Thymus (tissue), 11 donors: ENCODE measurements at regions not wholly inside any gene's neighbourhood (a gene's known extent, or its start where the extent isn't known, plus 50 kb on each side); places are given as distances from the start of the nearest gene placed in this dataset.

Experiments
- DNase-seq, 9 donors: peaks; one replicate each; pipeline ENCODE4 v3.0.0-alpha.2; 2013; ENCODE audit warnings: low spot score in 9 of 9, low read depth in 6 of 9, missing footprints in 1 of 9
- H3K27ac ChIP-seq, 2 donors: one replicate each; pipeline ENCODE4 v1.5.1; 2013; ENCODE audit warnings: control low read depth in 1 of 2, low read depth in 1 of 2, low read length in 1 of 2, mild to moderate bottlenecking in 1 of 2, moderate library complexity in 1 of 2
- H3K27me3 ChIP-seq, 2 donors: one replicate each; pipeline ENCODE4 v1.5.1; 2013; ENCODE audit warnings: low read length in 1 of 2; ENCODE audit not compliant: control insufficient read depth in 2 of 2, insufficient read depth in 1 of 2
- H3K36me3 ChIP-seq, 2 donors: one replicate each; pipeline ENCODE4 v1.5.1; 2013; ENCODE audit warnings: low read length in 1 of 2, mild to moderate bottlenecking in 1 of 2, moderate library complexity in 1 of 2; ENCODE audit not compliant: control insufficient read depth in 2 of 2, insufficient read depth in 2 of 2
- H3K4me1 ChIP-seq, 2 donors: one replicate each; pipeline ENCODE4 v1.5.1; 2013; ENCODE audit warnings: low read length in 2 of 2; ENCODE audit not compliant: control insufficient read depth in 2 of 2, insufficient read depth in 2 of 2
- H3K4me3 ChIP-seq, 2 donors: one replicate each; pipeline ENCODE4 v1.5.1; 2013; ENCODE audit warnings: low read length in 2 of 2, control low read depth in 1 of 2, mild to moderate bottlenecking in 1 of 2
- H3K9me3 ChIP-seq, 2 donors: one replicate each; pipeline ENCODE4 v1.5.1; 2013; ENCODE audit warnings: low read length in 1 of 2, mild to moderate bottlenecking in 1 of 2; ENCODE audit not compliant: control insufficient read depth in 2 of 2, insufficient read depth in 1 of 2
- WGBS: extraction: QIAGEN DNeasy Blood & Tissue Kit; methylation state at CpG from one replicate; pipeline ENCODE4 v1.1.7; 2013; 5-methylcytosine and 5-hydroxymethylcytosine counted together
- donor health status: healthy.

DNA sequence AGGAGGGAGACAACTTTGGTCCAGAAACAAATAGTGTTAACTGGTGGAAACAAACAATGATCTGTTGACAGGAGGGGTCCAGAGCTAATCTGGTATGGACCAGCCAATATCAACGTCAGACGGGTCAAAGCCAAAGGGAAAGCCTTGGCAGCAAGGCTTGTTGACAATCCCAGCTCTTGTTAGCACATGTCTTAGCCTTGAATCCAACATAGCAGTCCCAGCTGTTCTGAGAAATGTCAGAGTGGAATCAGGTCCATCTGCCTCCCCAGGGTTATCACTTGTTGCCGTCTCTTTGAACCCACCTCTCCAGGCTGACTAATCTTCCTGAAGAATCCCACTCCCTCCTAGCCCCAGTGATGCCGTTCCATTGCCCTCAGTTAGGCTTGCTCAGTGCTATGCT lies 404.6 kb upstream of the MCTP2 start:
- H3K4me3 ChIP-seq = no peak overlapping the region
- no peak overlapping the region for H3K27ac ChIP-seq
- no peaks in the 10 kb centered on the region for H3K36me3 ChIP-seq
- 94% methylated on average over 4 of the region's 4 CpGs for WGBS
- no peaks in the 10 kb centered on the region for H3K27me3 ChIP-seq
- H3K9me3 ChIP-seq = no peaks in the 10 kb centered on the region
- no peaks in the 10 kb centered on the region for H3K4me1 ChIP-seq
- no peak for DNase-seq

DNA sequence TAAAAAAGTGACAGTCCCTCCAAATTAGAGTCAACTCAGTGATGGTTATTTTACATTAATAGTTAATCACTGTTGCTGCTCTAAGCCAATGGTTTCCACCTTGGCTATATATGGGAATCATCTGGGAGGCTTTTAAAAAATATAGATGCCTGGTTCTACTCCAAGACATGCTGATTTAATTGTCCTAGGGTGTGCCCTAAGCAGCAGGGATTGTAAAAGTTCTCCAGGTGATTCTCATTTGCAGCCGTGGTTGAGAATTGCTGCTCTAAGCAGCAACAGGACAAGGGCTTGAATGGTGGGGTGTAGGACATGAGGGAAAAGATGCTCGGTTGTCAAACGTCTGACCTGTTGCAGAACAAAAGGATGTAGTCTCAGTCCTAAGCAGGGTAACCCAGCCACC lies 405.1 kb upstream of the MCTP2 start:
- 97% methylated on average over 3 of the region's 3 CpGs for WGBS
- DNase-seq = no peak
- Histone ChIP-seq H3K27ac (no peak overlapping the region), H3K4me3 (no peak overlapping the region), H3K9me3 (no peaks in the 10 kb centered on the region), H3K36me3 (no peaks in the 10 kb centered on the region), H3K27me3 (no peaks in the 10 kb centered on the region), H3K4me1 (no peaks in the 10 kb centered on the region)

GRCh38 chr15:93825682-93826081 lies 405.7 kb upstream of the MCTP2 start:
- H3K4me1 ChIP-seq = no peaks in the 10 kb centered on the region
- H3K27me3 ChIP-seq = no peaks in the 10 kb centered on the region
- no peaks in the 10 kb centered on the region for H3K36me3 ChIP-seq
- DNase-seq = no peak
- 50% methylated on average over 4 of the region's 4 CpGs for WGBS
- H3K4me3 ChIP-seq = no peak overlapping the region
- H3K9me3 ChIP-seq = no peaks in the 10 kb centered on the region
- no peak overlapping the region for H3K27ac ChIP-seq

DNA sequence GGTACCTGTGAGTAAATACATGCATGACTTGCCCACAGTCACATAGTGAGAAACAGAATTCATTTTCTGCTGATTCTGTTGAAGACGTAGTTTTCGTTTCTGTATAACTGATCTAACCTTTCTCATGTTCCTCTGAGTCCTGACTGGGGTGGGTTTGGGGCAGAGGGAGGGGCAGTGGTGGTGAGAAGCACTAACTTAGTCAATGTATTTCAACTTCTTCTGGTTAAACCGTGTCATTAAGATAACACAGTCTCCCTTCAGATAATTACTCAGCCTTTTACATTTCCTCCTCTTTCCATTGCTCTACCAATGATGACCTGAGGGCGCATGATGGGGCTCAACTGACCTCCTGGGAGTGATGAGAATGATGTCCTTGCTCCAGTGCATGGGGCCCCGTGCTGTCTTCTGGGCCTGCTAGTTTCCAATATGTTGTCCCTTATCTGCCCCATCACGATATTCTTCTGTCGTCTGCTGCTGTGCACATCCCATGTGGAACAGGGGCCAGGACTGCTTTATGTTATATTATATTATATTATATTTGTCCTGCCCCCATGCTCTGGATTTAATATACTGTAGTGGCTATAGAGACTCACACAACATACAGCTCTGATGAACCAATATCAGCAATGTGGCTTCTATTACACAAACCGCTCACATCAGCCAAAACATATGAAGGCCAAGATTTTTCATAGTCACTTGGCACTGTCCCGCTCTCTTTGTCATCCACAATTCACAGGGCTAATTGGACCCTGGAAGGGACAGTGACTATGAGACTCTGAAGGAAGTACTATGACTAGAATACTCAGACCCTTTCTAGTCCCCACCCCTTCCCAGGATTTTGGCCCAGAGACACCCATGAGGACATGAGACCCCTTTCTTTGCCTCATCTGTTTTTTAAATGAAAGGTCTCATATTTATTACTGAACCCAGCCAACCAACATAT lies 407.1 kb upstream of the MCTP2 start:
- H3K9me3 ChIP-seq = no peaks in the 10 kb centered on the region
- H3K27me3 ChIP-seq = no peaks in the 10 kb centered on the region
- WGBS = 91% methylated on average over 9 of the region's 9 CpGs
- no peak overlapping the region for H3K4me3 ChIP-seq
- H3K36me3 ChIP-seq = no peaks in the 10 kb centered on the region
- no peaks in the 10 kb centered on the region for H3K4me1 ChIP-seq
- no peak for DNase-seq
- H3K27ac ChIP-seq = no peak overlapping the region

- Histone ChIP-seq H3K9me3 (no peaks in the 10 kb centered on the region), H3K27me3 (no peaks in the 10 kb centered on the region), H3K36me3 (no peaks in the 10 kb centered on the region), H3K27ac (no peak overlapping the region), H3K4me3 (no peak overlapping the region), H3K4me1 (no peaks in the 10 kb centered on the region)
- 96% methylated on average over 4 of the region's 4 CpGs for WGBS
- no peak for DNase-seq
Observed at GRCh38 chr15:93820566-93820965, 410.8 kb upstream of the MCTP2 start.

- no peaks in the 10 kb centered on the region for H3K27me3 ChIP-seq
- H3K36me3 ChIP-seq = no peaks in the 10 kb centered on the region
- no peak overlapping the region for H3K27ac ChIP-seq
- no peaks in the 10 kb centered on the region for H3K4me1 ChIP-seq
- DNase-seq = no peak
- no peak overlapping the region for H3K4me3 ChIP-seq
- WGBS = 88% methylated on average over 4 of the region's 4 CpGs
- no peaks in the 10 kb centered on the region for H3K9me3 ChIP-seq
Observed at GRCh38 chr15:93819826-93820225, 411.5 kb upstream of the MCTP2 start.

DNA sequence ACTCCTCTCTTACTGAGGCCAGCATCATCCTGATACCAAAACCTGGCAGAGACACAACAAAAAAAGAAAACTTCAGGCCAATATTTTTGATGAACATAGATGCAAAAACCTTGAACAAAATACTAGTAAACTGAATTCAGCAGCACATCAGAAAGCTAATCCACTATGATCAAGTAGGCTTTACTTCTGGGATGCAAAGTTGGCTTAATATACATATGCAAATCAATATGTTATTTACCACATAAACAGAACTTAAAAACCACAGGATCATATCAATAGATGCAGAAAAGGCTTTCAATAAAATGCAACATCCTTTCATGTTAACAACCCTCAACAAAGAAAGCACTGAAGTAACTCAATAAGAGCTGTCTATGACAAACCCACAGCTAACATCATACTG lies 414.5 kb upstream of the MCTP2 start:
- no peaks in the 10 kb centered on the region for H3K9me3 ChIP-seq
- no peaks in the 10 kb centered on the region for H3K27me3 ChIP-seq
- H3K4me3 ChIP-seq = no peak overlapping the region
- H3K27ac ChIP-seq = no peak overlapping the region
- no peaks in the 10 kb centered on the region for H3K4me1 ChIP-seq
- DNase-seq = no peak
- no peaks in the 10 kb centered on the region for H3K36me3 ChIP-seq

- no peaks in the 10 kb centered on the region for H3K27me3 ChIP-seq
- H3K9me3 ChIP-seq = no peaks in the 10 kb centered on the region
- no peaks in the 10 kb centered on the region for H3K4me1 ChIP-seq
- H3K4me3 ChIP-seq = no peak overlapping the region
- no peak for DNase-seq
- H3K36me3 ChIP-seq = no peaks in the 10 kb centered on the region
- whole genome bisulfite sequencing = 85% methylated on average over 5 of the region's 5 CpGs
- no peak overlapping the region for H3K27ac ChIP-seq
Observed at GRCh38 chr15:93811305-93811704, 420.1 kb upstream of the MCTP2 start.

- Histone ChIP-seq H3K27me3 (no peaks in the 10 kb centered on the region), H3K36me3 (no peaks in the 10 kb centered on the region), H3K9me3 (no peaks in the 10 kb centered on the region), H3K4me1 (no peaks in the 10 kb centered on the region), H3K27ac (no peak overlapping the region), H3K4me3 (no peak overlapping the region)
- 96% methylated on average over 3 of the region's 3 CpGs for WGBS
- no peak for DNase-seq
Observed at GRCh38 chr15:93809516-93809915, 421.8 kb upstream of the MCTP2 start.
